Suprapubic skin (tissue), 4 donors: ENCODE measurements at regions not wholly inside any gene's neighbourhood (a gene's known extent, or its start where the extent isn't known, plus 50 kb on each side); places are given as distances from the start of the nearest gene placed in this dataset.

Source experiments
- EP300 ChIP-seq: sonication (generic); formaldehyde crosslinking; IDR thresholded peaks from one replicate; pipeline ENCODE4 v1.6.1; 2017; ENCODE audit warnings: antibody characterized with exemption
- POLR2A ChIP-seq, 2 donors: fragments of 450-650 bp; IDR thresholded peaks; one replicate each; pipeline ENCODE4 v1.6.1; 2017; ENCODE audit warnings: antibody characterized with exemption in 2 of 2, mild to moderate bottlenecking in 2 of 2, moderate library complexity in 2 of 2
- POLR2AphosphoS5 ChIP-seq, 3 donors: sonication (generic); formaldehyde crosslinking; IDR thresholded peaks; one replicate each; pipeline ENCODE4 v1.6.1; 2017; ENCODE audit warnings: antibody characterized with exemption in 3 of 3
- TF ChIP-seq, protein P1 (sequence below), 2 donors: fragments of 200-600 bp in 1 of 2; fragments of 450-650 bp in 1 of 2; sonication (generic) in 1 of 2; IDR thresholded peaks; one replicate each; pipeline ENCODE4 v1.5.1; 2016 to 2019; ENCODE audit warnings: antibody characterized with exemption in 2 of 2, mild to moderate bottlenecking in 1 of 2, moderate library complexity in 1 of 2

DNA sequence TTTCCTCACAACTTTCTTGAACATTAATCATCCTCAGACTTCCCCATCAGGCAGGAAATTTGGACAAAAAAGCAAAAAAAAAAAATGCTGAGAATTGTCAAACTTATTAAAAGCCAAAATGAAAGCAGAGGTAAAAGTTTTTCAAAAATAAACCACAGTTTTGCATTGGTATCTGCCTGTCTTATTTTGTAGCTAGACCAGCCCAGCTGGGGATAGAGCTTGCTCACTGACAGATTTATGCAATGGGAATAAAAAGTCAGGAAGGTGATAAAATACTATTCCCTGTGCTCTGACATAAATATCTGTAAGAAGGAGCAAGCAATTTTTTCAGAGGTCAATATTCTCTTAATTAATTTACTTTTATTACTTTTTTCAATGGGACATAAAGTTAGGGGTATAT lies 1006.7 kb upstream of the ALCAM start:
- TF ChIP-seq, protein P1, sequence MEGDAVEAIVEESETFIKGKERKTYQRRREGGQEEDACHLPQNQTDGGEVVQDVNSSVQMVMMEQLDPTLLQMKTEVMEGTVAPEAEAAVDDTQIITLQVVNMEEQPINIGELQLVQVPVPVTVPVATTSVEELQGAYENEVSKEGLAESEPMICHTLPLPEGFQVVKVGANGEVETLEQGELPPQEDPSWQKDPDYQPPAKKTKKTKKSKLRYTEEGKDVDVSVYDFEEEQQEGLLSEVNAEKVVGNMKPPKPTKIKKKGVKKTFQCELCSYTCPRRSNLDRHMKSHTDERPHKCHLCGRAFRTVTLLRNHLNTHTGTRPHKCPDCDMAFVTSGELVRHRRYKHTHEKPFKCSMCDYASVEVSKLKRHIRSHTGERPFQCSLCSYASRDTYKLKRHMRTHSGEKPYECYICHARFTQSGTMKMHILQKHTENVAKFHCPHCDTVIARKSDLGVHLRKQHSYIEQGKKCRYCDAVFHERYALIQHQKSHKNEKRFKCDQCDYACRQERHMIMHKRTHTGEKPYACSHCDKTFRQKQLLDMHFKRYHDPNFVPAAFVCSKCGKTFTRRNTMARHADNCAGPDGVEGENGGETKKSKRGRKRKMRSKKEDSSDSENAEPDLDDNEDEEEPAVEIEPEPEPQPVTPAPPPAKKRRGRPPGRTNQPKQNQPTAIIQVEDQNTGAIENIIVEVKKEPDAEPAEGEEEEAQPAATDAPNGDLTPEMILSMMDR (IDR thresholded peaks at IDR 0.05), result no peak
- TF ChIP-seq POLR2A (IDR thresholded peaks at IDR 0.05) (no peak), POLR2AphosphoS5 (IDR thresholded peaks at IDR 0.05) (no peak), EP300 (no peak)
